Upper lobe of right lung (tissue), 1 donor: ENCODE measurements at regions not wholly inside any gene's neighbourhood (a gene's known extent, or its start where the extent isn't known, plus 50 kb on each side); places are given as distances from the start of the nearest gene placed in this dataset.

Experiments
- ATAC-seq: fragments of 200-7000 bp; cut with Tn5 transposase; one replicate; pipeline ENCODE4 v1.9.1; 2020; ENCODE audit warnings: mild to moderate bottlenecking, moderate library complexity
- DNase-seq: peaks from one replicate; pipeline ENCODE4 v3.0.0-alpha.2; 2020
- H3K27ac ChIP-seq: fragments of 200-600 bp; one replicate; pipeline ENCODE4 v1.8.0; 2022
- H3K27me3 ChIP-seq: fragments of 200-600 bp; one replicate; pipeline ENCODE4 v1.8.0; 2022; ENCODE audit warnings: mild to moderate bottlenecking
- H3K36me3 ChIP-seq: fragments of 200-600 bp; one replicate; pipeline ENCODE4 v1.8.0; 2022
- H3K4me1 ChIP-seq: fragments of 200-600 bp; one replicate; pipeline ENCODE4 v1.8.0; 2022
- H3K4me3 ChIP-seq: fragments of 200-600 bp; one replicate; pipeline ENCODE4 v1.8.0; 2022; ENCODE audit warnings: mild to moderate bottlenecking
- H3K9me3 ChIP-seq: fragments of 200-600 bp; one replicate; pipeline ENCODE4 v1.8.0; 2022
- intact Hi-C: fragments of 100-400 bp; cut with DNase I; formaldehyde crosslinking; loops from one replicate; pipeline ENCODE4 v1.11.0; 2022
- TF ChIP-seq, protein P1 (sequence below): fragments of 200-600 bp; IDR thresholded peaks from one replicate; pipeline ENCODE4 v1.8.0; 2022; ENCODE audit warnings: antibody characterized with exemption
- donor health status: DM: no; HTN: yes; CAD: no; lungs with severe emphysema.

DNA sequence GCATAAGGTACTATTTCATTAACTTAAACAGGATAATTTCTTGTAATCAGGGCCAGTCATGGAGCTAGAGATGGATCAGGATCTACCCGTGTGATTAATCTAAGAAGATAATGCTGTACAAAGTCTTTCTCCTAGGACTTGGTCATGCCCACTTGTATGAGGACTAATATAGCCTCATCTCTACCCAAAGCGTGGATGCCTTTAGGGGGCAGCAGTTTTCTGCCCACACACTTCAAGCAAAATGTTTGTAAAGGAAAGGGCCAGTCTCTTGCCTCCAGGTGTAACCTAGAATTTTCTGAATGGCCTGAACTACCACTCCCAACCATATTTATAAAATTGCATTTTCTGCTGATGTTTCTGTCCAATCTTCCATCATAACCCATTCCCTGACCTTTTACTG, 764.0 kb upstream of the IGFBP3 start:
- Histone ChIP-seq H3K27me3 (no peaks in the 10 kb centered on the region), H3K9me3 (no peaks in the 10 kb centered on the region), H3K4me3 (no peak overlapping the region), H3K4me1 (no peaks in the 10 kb centered on the region), H3K36me3 (no peaks in the 10 kb centered on the region), H3K27ac (no peak overlapping the region)
- no peak for DNase-seq
- intact Hi-C loops, result no loop called here
- TF ChIP-seq, protein P1, sequence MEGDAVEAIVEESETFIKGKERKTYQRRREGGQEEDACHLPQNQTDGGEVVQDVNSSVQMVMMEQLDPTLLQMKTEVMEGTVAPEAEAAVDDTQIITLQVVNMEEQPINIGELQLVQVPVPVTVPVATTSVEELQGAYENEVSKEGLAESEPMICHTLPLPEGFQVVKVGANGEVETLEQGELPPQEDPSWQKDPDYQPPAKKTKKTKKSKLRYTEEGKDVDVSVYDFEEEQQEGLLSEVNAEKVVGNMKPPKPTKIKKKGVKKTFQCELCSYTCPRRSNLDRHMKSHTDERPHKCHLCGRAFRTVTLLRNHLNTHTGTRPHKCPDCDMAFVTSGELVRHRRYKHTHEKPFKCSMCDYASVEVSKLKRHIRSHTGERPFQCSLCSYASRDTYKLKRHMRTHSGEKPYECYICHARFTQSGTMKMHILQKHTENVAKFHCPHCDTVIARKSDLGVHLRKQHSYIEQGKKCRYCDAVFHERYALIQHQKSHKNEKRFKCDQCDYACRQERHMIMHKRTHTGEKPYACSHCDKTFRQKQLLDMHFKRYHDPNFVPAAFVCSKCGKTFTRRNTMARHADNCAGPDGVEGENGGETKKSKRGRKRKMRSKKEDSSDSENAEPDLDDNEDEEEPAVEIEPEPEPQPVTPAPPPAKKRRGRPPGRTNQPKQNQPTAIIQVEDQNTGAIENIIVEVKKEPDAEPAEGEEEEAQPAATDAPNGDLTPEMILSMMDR, result no peak
- no peak for ATAC-seq

DNA sequence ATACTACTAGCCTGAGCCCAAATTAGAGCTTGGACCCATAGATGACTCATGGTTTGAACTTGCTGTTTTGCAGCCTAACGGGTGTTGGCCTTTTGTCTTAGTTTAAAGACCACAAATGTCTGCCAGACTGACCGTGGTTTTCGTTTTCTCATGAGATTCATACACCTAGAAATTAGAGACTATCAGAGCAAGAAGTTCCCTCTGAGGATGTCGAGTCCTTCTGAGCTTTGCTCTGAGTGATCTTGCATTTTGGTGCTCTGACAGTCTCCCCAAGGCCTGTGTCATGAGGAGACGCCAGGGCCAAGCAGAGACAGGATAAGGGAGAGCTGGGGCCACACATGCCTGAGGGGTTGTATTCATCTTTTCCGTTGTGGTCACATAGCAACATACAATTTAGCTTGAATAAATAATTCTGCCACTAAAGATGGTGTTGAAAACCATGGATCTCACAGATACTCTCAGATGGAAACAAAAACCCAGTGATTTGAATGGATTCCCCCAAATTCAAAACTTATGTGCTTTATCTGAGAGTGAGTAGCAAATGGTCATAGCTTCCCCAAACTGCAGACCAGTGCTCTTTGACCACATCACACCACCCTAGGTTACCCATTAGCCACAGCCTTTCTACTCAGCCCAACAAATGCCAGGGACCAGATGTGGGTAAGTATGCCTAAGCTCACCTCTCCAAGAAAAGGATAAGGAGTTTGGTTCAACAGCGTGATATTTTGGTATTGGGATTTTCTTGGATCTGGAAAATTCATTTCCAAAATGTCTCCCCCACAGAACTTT, 762.0 kb upstream of the IGFBP3 start:
- Histone ChIP-seq H3K36me3 (no peaks in the 10 kb centered on the region), H3K27me3 (no peaks in the 10 kb centered on the region), H3K4me3 (no peak overlapping the region), H3K9me3 (no peaks in the 10 kb centered on the region), H3K4me1 (no peaks in the 10 kb centered on the region), H3K27ac (no peak overlapping the region)
- ATAC-seq, result no peak
- no peak for DNase-seq
- TF ChIP-seq, protein P1, result no peak
- intact Hi-C loops, result no loop called here

DNA sequence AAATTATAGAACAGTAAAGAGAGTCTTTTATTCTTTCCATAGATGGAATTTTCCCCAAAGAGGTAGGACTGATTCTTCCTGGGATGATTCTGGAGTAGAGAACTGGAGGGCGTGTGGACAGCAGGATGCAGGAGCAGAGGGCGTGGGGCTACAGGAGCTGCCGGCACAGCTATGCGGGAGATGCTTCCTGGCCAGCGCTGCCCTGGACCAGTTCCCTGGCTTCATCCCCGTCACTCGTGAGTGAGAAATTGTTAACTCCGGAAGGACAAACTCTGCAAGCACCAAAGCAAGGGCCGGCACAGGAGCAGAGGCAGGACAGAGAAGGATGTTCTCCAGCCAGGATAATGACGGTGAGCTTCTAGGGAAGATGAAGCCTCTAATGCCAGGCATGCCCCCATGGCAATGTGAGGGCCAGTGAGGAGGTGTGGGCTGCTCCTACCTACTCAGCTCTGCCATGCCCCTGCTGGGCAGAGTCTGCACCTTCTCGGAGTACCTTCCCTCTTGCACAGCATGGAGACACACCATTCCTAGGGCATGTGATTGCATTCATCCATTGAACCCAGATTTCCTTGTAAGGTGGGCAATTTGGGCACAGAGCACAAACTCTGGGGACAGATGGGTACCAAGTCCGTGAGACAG, 760.9 kb upstream of the IGFBP3 start:
- Histone ChIP-seq H3K4me3 (no peak overlapping the region), H3K36me3 (no peaks in the 10 kb centered on the region), H3K27me3 (no peaks in the 10 kb centered on the region), H3K4me1 (no peaks in the 10 kb centered on the region), H3K27ac (no peak overlapping the region), H3K9me3 (no peaks in the 10 kb centered on the region)
- intact Hi-C loops, result no loop called here
- ATAC-seq (peak; percentile 19), DNase-seq (no peak)
- TF ChIP-seq, protein P1, result no peak

DNA sequence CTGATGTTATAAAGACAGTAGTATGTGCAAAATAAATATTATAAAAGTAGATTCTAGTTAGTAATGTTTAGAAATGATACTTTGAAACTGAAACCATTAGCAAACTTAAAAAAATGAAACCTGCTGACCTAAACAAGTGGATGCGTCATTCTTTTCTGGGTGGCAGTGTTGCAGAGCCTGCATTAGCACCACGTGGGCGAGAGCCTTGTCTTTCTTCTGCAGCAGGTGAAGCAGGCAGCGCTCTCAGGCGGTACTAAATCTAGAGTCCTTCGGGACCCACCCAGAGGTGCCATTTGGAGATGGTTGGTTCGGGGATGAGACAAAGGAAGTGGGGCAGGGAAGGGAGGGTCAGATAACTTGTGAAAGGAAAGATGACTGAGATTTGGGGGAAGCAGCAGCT, 759.1 kb upstream of the IGFBP3 start:
- TF ChIP-seq, protein P1, result no peak
- ATAC-seq, result no peak
- intact Hi-C loops, result no loop called here

DNA sequence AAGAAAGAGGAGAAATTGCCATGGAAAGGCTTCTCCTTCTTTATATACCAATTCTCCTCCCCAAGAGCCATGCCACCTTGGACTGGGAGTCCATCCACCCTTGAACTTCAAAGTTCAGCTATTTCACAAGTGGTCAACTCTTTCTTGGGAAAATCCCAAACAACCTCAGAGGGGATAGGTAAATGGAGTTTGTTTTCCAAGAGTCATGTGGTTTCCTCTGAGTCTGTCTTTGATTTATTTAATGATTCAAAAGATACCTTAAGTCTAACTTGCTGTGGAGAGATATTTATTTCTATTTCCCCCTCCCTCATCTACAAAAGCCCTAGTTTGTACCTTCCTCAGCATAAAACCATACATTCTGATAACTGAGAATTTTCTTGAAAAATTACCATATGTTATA, 758.6 kb upstream of the IGFBP3 start:
- Histone ChIP-seq H3K27me3 (no peaks in the 10 kb centered on the region), H3K9me3 (no peaks in the 10 kb centered on the region), H3K4me1 (no peaks in the 10 kb centered on the region), H3K4me3 (no peak overlapping the region), H3K36me3 (no peaks in the 10 kb centered on the region), H3K27ac (no peak overlapping the region)
- intact Hi-C loops, result no loop called here
- ATAC-seq (no peak), DNase-seq (no peak)
- TF ChIP-seq, protein P1, result no peak

More for the DNA sequence above, 759.1 kb upstream of the IGFBP3 start:
- Histone ChIP-seq H3K36me3 (no peaks in the 10 kb centered on the region), H3K4me1 (no peaks in the 10 kb centered on the region), H3K4me3 (no peak overlapping the region), H3K9me3 (no peaks in the 10 kb centered on the region), H3K27ac (no peak overlapping the region), H3K27me3 (no peaks in the 10 kb centered on the region)
- no peak for DNase-seq
